ENCODE measurements at regions not wholly inside any gene's neighbourhood (a gene's known extent, or its start where the extent isn't known, plus 50 kb on each side); places are given as distances from the start of the nearest gene placed in this dataset.

- Histone ChIP-seq H3K4me3 (ENCODE audit: low read depth, low read length) (no peak overlapping the region), H3K27ac (ENCODE audit: low read depth, low read length) (no peak overlapping the region; the same call in 1 of the 2 replicates), H3K9me3 (ENCODE audit: control insufficient read depth, insufficient read depth, low read depth, low read length) (no peaks in the 10 kb centered on the region), H3K4me1 (ENCODE audit: control insufficient read depth, insufficient read depth, low read length) (peaks cover 10% of the 10 kb centered on the region; the same call in 1 of the 2 replicates), H3K9ac (ENCODE audit: low read length) (no peak overlapping the region), H3K36me3 (ENCODE audit: control insufficient read depth, insufficient read depth, low read length) (no peaks in the 10 kb centered on the region), H3K27me3 (ENCODE audit: control insufficient read depth, insufficient read depth, low read length) (no peaks in the 10 kb centered on the region)
Observed at GRCh38 chr1:229037806-229038405, 233.0 kb upstream of the RAB4A start.

DNA sequence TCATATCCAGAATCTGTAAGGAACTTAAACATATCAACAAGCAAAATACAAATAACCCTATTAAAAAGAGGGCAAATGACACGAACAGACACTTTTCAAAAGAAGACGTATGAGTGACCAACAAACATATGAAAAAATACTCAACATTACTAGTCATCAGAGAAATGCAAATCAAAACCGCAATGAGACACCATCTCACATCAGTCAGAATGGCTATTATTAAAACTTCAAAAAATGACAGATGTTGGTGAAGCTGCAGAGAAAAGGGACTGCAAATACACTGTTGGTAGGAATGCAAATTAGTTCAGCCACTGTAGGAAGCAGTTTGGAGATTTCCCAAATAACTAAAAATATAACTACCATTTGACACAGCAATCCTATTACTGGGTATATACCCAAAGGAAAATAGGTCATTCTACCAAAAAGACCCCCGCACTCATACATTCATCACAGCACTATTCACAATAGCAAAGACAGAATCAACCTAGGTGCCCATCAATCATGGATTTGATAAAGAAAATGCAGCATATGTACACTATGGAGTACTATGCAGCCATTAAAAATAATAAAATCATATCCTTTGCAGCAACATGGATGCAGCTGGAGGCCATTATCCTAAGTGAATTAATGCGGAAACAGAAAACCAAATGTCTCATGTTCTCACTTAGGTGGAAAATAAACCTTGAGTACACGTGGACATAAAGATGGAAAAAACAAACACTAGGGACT, 230.1 kb upstream of the RAB4A start:
- Histone ChIP-seq H3K36me3 (ENCODE audit: control insufficient read depth, insufficient read depth, low read length) (no peaks in the 10 kb centered on the region), H3K9ac (ENCODE audit: low read length) (no peak overlapping the region), H3K27me3 (ENCODE audit: control insufficient read depth, insufficient read depth, low read length) (no peaks in the 10 kb centered on the region), H3K4me1 (ENCODE audit: control insufficient read depth, insufficient read depth, low read length) (peaks cover 10% of the 10 kb centered on the region; the same call in 1 of the 2 replicates), H3K4me3 (ENCODE audit: low read depth, low read length) (no peak overlapping the region), H3K9me3 (ENCODE audit: control insufficient read depth, insufficient read depth, low read depth, low read length) (no peaks in the 10 kb centered on the region), H3K27ac (ENCODE audit: low read depth, low read length) (no peak overlapping the region)

- no peak overlapping the region for H3K4me3 ChIP-seq (ENCODE audit: low read depth, low read length)
- H3K9ac ChIP-seq (ENCODE audit: low read length) = no peak overlapping the region
- H3K27ac ChIP-seq (ENCODE audit: low read depth, low read length) = no peak overlapping the region
- H3K4me1 ChIP-seq (ENCODE audit: control insufficient read depth, insufficient read depth, low read length) = peaks cover 14% of the 10 kb centered on the region
- no peaks in the 10 kb centered on the region for H3K27me3 ChIP-seq (ENCODE audit: control insufficient read depth, insufficient read depth, low read length)
- H3K9me3 ChIP-seq (ENCODE audit: control insufficient read depth, insufficient read depth, low read depth, low read length) = no peaks in the 10 kb centered on the region
- H3K36me3 ChIP-seq (ENCODE audit: control insufficient read depth, insufficient read depth, low read length) = no peaks in the 10 kb centered on the region
Observed at GRCh38 chr1:229041946-229042345, 229.0 kb upstream of the RAB4A start.

DNA sequence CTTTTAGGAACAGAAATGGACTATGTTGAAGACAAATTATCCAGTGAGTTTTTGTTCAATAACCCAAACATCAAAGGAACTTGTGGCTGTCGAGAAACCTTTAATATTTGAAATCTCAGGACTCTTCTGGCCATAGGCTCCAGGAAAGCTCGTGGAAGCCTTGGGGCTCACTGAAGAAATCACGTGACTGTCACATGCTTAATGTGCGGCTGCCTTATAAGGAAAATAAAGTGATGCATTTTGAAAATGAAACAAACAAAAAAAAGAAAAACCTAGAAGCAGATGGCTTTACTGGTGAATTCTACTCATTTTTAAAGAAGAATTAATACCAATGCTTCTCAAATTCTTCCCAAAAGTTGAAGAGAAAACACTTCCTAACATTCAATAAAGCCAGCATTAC, 228.4 kb upstream of the RAB4A start:
- Histone ChIP-seq H3K36me3 (ENCODE audit: control insufficient read depth, insufficient read depth, low read length) (no peaks in the 10 kb centered on the region), H3K27me3 (ENCODE audit: control insufficient read depth, insufficient read depth, low read length) (no peaks in the 10 kb centered on the region), H3K27ac (ENCODE audit: low read depth, low read length) (no peak overlapping the region), H3K4me3 (ENCODE audit: low read depth, low read length) (no peak overlapping the region), H3K4me1 (ENCODE audit: control insufficient read depth, insufficient read depth, low read length) (peaks cover 18% of the 10 kb centered on the region), H3K9me3 (ENCODE audit: control insufficient read depth, insufficient read depth, low read depth, low read length) (no peaks in the 10 kb centered on the region), H3K9ac (ENCODE audit: low read length) (no peak overlapping the region)

- no peaks in the 10 kb centered on the region for H3K9me3 ChIP-seq (ENCODE audit: control insufficient read depth, insufficient read depth, low read depth, low read length)
- H3K27ac ChIP-seq (ENCODE audit: low read depth, low read length) = no peak overlapping the region
- no peaks in the 10 kb centered on the region for H3K36me3 ChIP-seq (ENCODE audit: control insufficient read depth, insufficient read depth, low read length)
- H3K4me1 ChIP-seq (ENCODE audit: control insufficient read depth, insufficient read depth, low read length) = peaks cover 18% of the 10 kb centered on the region
- no peaks in the 10 kb centered on the region for H3K27me3 ChIP-seq (ENCODE audit: control insufficient read depth, insufficient read depth, low read length)
- H3K9ac ChIP-seq (ENCODE audit: low read length) = no peak overlapping the region
- H3K4me3 ChIP-seq (ENCODE audit: low read depth, low read length) = no peak overlapping the region
Observed at GRCh38 chr1:229043115-229043514, 227.8 kb upstream of the RAB4A start.

GRCh38 chr1:229046251-229046853, 224.6 kb upstream of the RAB4A start:
- H3K4me1 ChIP-seq (ENCODE audit: control insufficient read depth, insufficient read depth, low read length) = peaks cover 16% of the 10 kb centered on the region
- no peak overlapping the region for H3K9ac ChIP-seq (ENCODE audit: low read length)

GRCh38 chr1:229047161-229047839, 223.6 kb upstream of the RAB4A start:
- no peak overlapping the region for H3K9ac ChIP-seq (ENCODE audit: low read length)
- no peak overlapping the region for H3K27ac ChIP-seq (ENCODE audit: low read depth, low read length)
- no peaks in the 10 kb centered on the region for H3K27me3 ChIP-seq (ENCODE audit: control insufficient read depth, insufficient read depth, low read length)
- peaks cover 16% of the 10 kb centered on the region for H3K4me1 ChIP-seq (ENCODE audit: control insufficient read depth, insufficient read depth, low read length)
- no peak overlapping the region for H3K4me3 ChIP-seq (ENCODE audit: low read depth, low read length)
- no peaks in the 10 kb centered on the region for H3K36me3 ChIP-seq (ENCODE audit: control insufficient read depth, insufficient read depth, low read length)
- H3K9me3 ChIP-seq (ENCODE audit: control insufficient read depth, insufficient read depth, low read depth, low read length) = no peaks in the 10 kb centered on the region; the same call in 1 of the 2 replicates

More at GRCh38 chr1:229046251-229046853, 224.6 kb upstream of the RAB4A start:
- H3K27ac ChIP-seq (ENCODE audit: low read depth, low read length) = no peak overlapping the region
- no peaks in the 10 kb centered on the region for H3K36me3 ChIP-seq (ENCODE audit: control insufficient read depth, insufficient read depth, low read length)
- no peaks in the 10 kb centered on the region for H3K9me3 ChIP-seq (ENCODE audit: control insufficient read depth, insufficient read depth, low read depth, low read length)
- H3K27me3 ChIP-seq (ENCODE audit: control insufficient read depth, insufficient read depth, low read length) = no peaks in the 10 kb centered on the region
- no peak overlapping the region for H3K4me3 ChIP-seq (ENCODE audit: low read depth, low read length)

DNA sequence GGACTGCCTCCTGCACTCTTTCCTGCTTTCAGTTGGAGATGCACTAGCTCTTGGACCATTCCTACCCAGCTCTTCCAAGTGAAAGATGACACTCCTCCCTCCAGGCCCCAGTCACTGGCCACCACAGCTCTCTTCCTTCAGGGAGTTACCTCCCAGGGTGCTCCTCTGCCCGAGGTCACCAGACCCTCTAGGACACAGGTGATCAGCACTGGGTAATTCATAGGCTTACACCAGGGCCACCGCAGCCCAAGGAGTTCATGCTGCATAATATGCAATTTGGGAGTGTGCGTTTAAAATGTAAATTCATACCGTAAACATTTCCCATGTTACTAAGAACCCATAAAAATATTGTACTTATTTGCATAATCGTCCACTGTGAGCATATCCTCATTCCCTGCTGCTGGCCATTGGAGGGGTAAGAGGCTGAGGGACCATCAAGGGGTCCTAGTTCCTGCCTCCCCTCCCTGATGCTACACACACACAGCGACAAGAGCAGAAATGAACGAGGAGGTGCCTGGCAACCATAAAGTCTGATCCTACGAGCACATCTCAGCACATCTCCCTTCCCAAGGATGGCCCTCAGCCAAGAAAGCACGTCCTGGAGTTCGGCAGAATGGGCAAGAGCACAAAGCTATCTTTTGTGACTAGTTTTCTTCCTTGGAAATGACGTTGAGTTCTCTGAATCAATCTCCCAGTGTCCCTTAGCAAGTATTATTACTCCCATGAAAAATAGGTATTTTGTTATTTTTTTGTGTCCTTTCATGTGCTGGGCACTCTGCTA, 222.9 kb upstream of the RAB4A start:
- H3K4me3 ChIP-seq (ENCODE audit: low read depth, low read length) = no peak overlapping the region
- H3K27ac ChIP-seq (ENCODE audit: low read depth, low read length) = no peak overlapping the region
- H3K36me3 ChIP-seq (ENCODE audit: control insufficient read depth, insufficient read depth, low read length) = no peaks in the 10 kb centered on the region
- H3K9ac ChIP-seq (ENCODE audit: low read length) = no peak overlapping the region
- H3K9me3 ChIP-seq (ENCODE audit: control insufficient read depth, insufficient read depth, low read depth, low read length) = no peaks in the 10 kb centered on the region; the same call in 1 of the 2 replicates
- no peaks in the 10 kb centered on the region for H3K27me3 ChIP-seq (ENCODE audit: control insufficient read depth, insufficient read depth, low read length)
- H3K4me1 ChIP-seq (ENCODE audit: control insufficient read depth, insufficient read depth, low read length) = peaks cover 16% of the 10 kb centered on the region

DNA sequence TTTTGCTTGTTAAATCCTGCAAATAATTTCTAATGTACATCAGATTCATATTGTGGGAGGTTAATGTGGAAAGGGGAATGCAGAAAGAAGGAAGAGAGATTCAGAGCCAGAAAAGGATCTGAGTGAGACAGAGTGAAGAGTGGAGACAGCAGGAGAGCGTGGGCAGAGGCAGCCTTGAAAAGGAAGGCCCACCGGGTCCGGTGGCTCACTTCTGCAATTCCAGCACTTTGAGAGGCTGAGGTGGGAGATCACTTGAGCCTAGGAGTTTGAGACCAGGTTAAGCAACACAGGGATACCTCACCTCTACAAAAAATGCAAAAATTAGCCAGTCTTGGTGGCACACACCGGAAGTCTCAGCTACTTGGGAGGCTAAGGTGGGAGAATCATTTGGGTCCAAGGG, 222.0 kb upstream of the RAB4A start:
- Histone ChIP-seq H3K36me3 (ENCODE audit: control insufficient read depth, insufficient read depth, low read length) (no peaks in the 10 kb centered on the region), H3K4me1 (ENCODE audit: control insufficient read depth, insufficient read depth, low read length) (peaks cover 16% of the 10 kb centered on the region), H3K4me3 (ENCODE audit: low read depth, low read length) (no peak overlapping the region), H3K9ac (ENCODE audit: low read length) (no peak overlapping the region), H3K27ac (ENCODE audit: low read depth, low read length) (no peak overlapping the region), H3K9me3 (ENCODE audit: control insufficient read depth, insufficient read depth, low read depth, low read length) (no peaks in the 10 kb centered on the region; the same call in 1 of the 2 replicates), H3K27me3 (ENCODE audit: control insufficient read depth, insufficient read depth, low read length) (no peaks in the 10 kb centered on the region)

DNA sequence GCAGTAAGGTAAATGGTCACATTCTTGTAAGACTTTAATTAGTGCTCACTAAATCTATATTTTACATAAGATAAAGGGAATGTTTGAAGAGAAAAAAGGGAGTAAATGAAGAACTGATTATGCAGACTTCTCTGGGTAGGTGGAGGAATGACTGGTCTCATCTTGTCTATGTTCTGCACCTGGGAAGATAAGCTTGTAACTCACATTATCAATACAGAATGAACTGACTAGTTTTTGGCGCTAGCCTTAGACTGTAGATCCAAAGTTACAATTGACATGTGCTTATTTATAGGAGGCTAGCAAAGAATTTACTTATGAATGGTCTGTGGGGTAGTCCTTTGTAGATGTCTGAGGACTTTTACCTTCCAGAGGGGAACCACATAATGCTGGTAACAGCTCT, 214.9 kb upstream of the RAB4A start:
- Histone ChIP-seq H3K9me3 (ENCODE audit: control insufficient read depth, insufficient read depth, low read depth, low read length) (no peaks in the 10 kb centered on the region; the same call in 1 of the 2 replicates), H3K27me3 (ENCODE audit: control insufficient read depth, insufficient read depth, low read length) (no peaks in the 10 kb centered on the region), H3K27ac (ENCODE audit: low read depth, low read length) (no peak overlapping the region), H3K9ac (ENCODE audit: low read length) (no peak overlapping the region), H3K36me3 (ENCODE audit: control insufficient read depth, insufficient read depth, low read length) (no peaks in the 10 kb centered on the region), H3K4me1 (ENCODE audit: control insufficient read depth, insufficient read depth, low read length) (peaks cover 16% of the 10 kb centered on the region), H3K4me3 (ENCODE audit: low read depth, low read length) (no peak overlapping the region)

Data from HUES6 (cell line).